ENCODE measurements at regions not wholly inside any gene's neighbourhood (a gene's known extent, or its start where the extent isn't known, plus 50 kb on each side); places are given as distances from the start of the nearest gene placed in this dataset.

GRCh38 chr6:9999796-10000195 is 415.1 kb downstream of the TFAP2A start:
- no peak overlapping the region for H3K9ac ChIP-seq (ENCODE audit: insufficient read depth, low read length, poor library complexity, severe bottlenecking)
- H3K27me3 ChIP-seq (ENCODE audit: control insufficient read depth in 2 of 2, insufficient read depth in 2 of 2, low read length in 2 of 2) = no peaks in the 10 kb centered on the region
- Mint-ChIP-seq H3K27ac (no peak overlapping the region), H3K9me3 (peaks cover 0 to under 1% (median 0%) of the 10 kb centered on the region in 7 donors), H3K4me3 (no peak overlapping the region), H3K27me3 (ENCODE audit: low read depth in 3 of 3) (peaks cover 0 to 3% (median 1%) of the 10 kb centered on the region in 3 donors), H3K4me1 (no peaks in the 10 kb centered on the region), H3K36me3 (no peaks in the 10 kb centered on the region)
- no peak overlapping the region for H3K4me3 ChIP-seq (replicated peaks in 1 of 3; ENCODE audit: low read depth in 2 of 3, low read length in 3 of 3)
- no peak overlapping the region for H2AFZ ChIP-seq (ENCODE audit: insufficient read depth, low read depth, low read length, poor library complexity, severe bottlenecking)
- intact Hi-C loops (cut with micrococcal nuclease) = no loop called here
- no peak for TF ChIP-seq CTCF (IDR thresholded peaks at IDR 0.05)
- H3K27ac ChIP-seq (ENCODE audit: low read depth in 1 of 2, low read length in 2 of 2) = no peak overlapping the region
- no peak for DNase-seq
- WGBS (ENCODE audit: insufficient coverage) = 85% methylated on average over 2 of the region's 3 CpGs
- H4K20me1 ChIP-seq (ENCODE audit: insufficient read depth, low read length) = no peaks in the 10 kb centered on the region
- H3K4me2 ChIP-seq (replicated peaks; ENCODE audit: extremely low read depth, low read length, poor library complexity, severe bottlenecking) = no peak overlapping the region
- H3K36me3 ChIP-seq (replicated peaks in 1 of 2; ENCODE audit: control insufficient read depth in 1 of 2, insufficient read depth in 2 of 2, low read length in 2 of 2) = no peaks in the 10 kb centered on the region
- H3K79me2 ChIP-seq (ENCODE audit: insufficient read depth, low read length) = no peaks in the 10 kb centered on the region
- H3K4me1 ChIP-seq (ENCODE audit: control insufficient read depth in 1 of 2, insufficient read depth in 2 of 2, low read length in 2 of 2) = no peaks in the 10 kb centered on the region
- no peaks in the 10 kb centered on the region for H3K9me3 ChIP-seq (replicated peaks in 1 of 2; ENCODE audit: control insufficient read depth in 1 of 2, insufficient read depth in 1 of 2, low read length in 2 of 2)

GRCh38 chr6:9986273-9986672 is 428.6 kb downstream of the TFAP2A start:
- H3K9me3 Mint-ChIP-seq = peaks cover 0 to 6% (median 3%) of the 10 kb centered on the region in 7 donors
- intact Hi-C loops (cut with micrococcal nuclease) = no loop called here
- no peak overlapping the region for H3K4me2 ChIP-seq (replicated peaks; ENCODE audit: extremely low read depth, low read length, poor library complexity, severe bottlenecking)
- H3K27ac ChIP-seq (ENCODE audit: low read depth in 1 of 2, low read length in 2 of 2) = no peak overlapping the region
- no peak overlapping the region for H3K9ac ChIP-seq (ENCODE audit: insufficient read depth, low read length, poor library complexity, severe bottlenecking)
- H3K27me3 Mint-ChIP-seq (ENCODE audit: low read depth in 3 of 3) = peaks cover 0 to 2% (median 0%) of the 10 kb centered on the region in 3 donors
- no peaks in the 10 kb centered on the region for H3K79me2 ChIP-seq (ENCODE audit: insufficient read depth, low read length)
- H3K4me3 Mint-ChIP-seq = no peak overlapping the region
- no peaks in the 10 kb centered on the region for H4K20me1 ChIP-seq (ENCODE audit: insufficient read depth, low read length)
- H3K4me3 ChIP-seq (replicated peaks in 1 of 3; ENCODE audit: low read depth in 2 of 3, low read length in 3 of 3) = no peak overlapping the region
- no peak overlapping the region for H3K27ac Mint-ChIP-seq
- H3K4me1 ChIP-seq (ENCODE audit: control insufficient read depth in 1 of 2, insufficient read depth in 2 of 2, low read length in 2 of 2) = no peaks in the 10 kb centered on the region
- WGBS (ENCODE audit: insufficient coverage) = 75% methylated on average over 1 of the region's 2 CpGs
- no peaks in the 10 kb centered on the region for H3K36me3 Mint-ChIP-seq
- H2AFZ ChIP-seq (ENCODE audit: insufficient read depth, low read depth, low read length, poor library complexity, severe bottlenecking) = no peak overlapping the region
- no peaks in the 10 kb centered on the region for H3K4me1 Mint-ChIP-seq
- H3K9me3 ChIP-seq (replicated peaks in 1 of 2; ENCODE audit: control insufficient read depth in 1 of 2, insufficient read depth in 1 of 2, low read length in 2 of 2) = no peaks in the 10 kb centered on the region
- no peaks in the 10 kb centered on the region for H3K36me3 ChIP-seq (replicated peaks in 1 of 2; ENCODE audit: control insufficient read depth in 1 of 2, insufficient read depth in 2 of 2, low read length in 2 of 2)
- no peak for DNase-seq
- TF ChIP-seq CTCF (IDR thresholded peaks at IDR 0.05) = no peak
- no peaks in the 10 kb centered on the region for H3K27me3 ChIP-seq (ENCODE audit: control insufficient read depth in 2 of 2, insufficient read depth in 2 of 2, low read length in 2 of 2)
